Fibroblast of mammary gland (primary cell): ENCODE measurements at regions not wholly inside any gene's neighbourhood (a gene's known extent, or its start where the extent isn't known, plus 50 kb on each side); places are given as distances from the start of the nearest gene placed in this dataset.

Source experiments
- DNase-seq: peaks from one replicate; pipeline ENCODE4 v3.0.0-alpha.2; 2010; ENCODE audit warnings: low read depth
- H3K4me3 ChIP-seq: 2 replicates; pipeline ENCODE4 v1.5.1; 2011; ENCODE audit warnings: low read depth, mild to moderate bottlenecking, low read length, moderate library complexity; ENCODE audit not compliant: control insufficient read depth
- CTCF ChIP-seq: conservative IDR thresholded peaks from 2 replicates; pipeline ENCODE4 v1.5.1; 2011; ENCODE audit warnings: low read depth, low read length, inconsistent platforms; ENCODE audit not compliant: control insufficient read depth, insufficient read depth

GRCh38 chr3:192068464-192069254 is 607.7 kb downstream of the PYDC2 start:
- H3K4me3 ChIP-seq, result no peak overlapping the region
- DNase-seq, result no peak
- no peak for TF ChIP-seq CTCF

- DNase-seq, result no peak
- no peak overlapping the region for H3K4me3 ChIP-seq
- no peak for TF ChIP-seq CTCF
Observed at GRCh38 chr3:192077795-192078497, 617.0 kb downstream of the PYDC2 start.

- H3K4me3 ChIP-seq, result no peak overlapping the region
- no peak for TF ChIP-seq CTCF
- DNase-seq, result no peak
Observed at GRCh38 chr3:192079098-192079497, 618.1 kb downstream of the PYDC2 start.

- no peak overlapping the region for H3K4me3 ChIP-seq
- no peak for DNase-seq
- TF ChIP-seq CTCF, result no peak
Observed at GRCh38 chr3:192080336-192080735, 619.4 kb downstream of the PYDC2 start.

- no peak for TF ChIP-seq CTCF
- no peak for DNase-seq
- no peak overlapping the region for H3K4me3 ChIP-seq
Observed at GRCh38 chr3:192082730-192083660, 622.0 kb downstream of the PYDC2 start.
